ENCODE measurements at regions not wholly inside any gene's neighbourhood (a gene's known extent, or its start where the extent isn't known, plus 50 kb on each side); places are given as distances from the start of the nearest gene placed in this dataset.

DNA sequence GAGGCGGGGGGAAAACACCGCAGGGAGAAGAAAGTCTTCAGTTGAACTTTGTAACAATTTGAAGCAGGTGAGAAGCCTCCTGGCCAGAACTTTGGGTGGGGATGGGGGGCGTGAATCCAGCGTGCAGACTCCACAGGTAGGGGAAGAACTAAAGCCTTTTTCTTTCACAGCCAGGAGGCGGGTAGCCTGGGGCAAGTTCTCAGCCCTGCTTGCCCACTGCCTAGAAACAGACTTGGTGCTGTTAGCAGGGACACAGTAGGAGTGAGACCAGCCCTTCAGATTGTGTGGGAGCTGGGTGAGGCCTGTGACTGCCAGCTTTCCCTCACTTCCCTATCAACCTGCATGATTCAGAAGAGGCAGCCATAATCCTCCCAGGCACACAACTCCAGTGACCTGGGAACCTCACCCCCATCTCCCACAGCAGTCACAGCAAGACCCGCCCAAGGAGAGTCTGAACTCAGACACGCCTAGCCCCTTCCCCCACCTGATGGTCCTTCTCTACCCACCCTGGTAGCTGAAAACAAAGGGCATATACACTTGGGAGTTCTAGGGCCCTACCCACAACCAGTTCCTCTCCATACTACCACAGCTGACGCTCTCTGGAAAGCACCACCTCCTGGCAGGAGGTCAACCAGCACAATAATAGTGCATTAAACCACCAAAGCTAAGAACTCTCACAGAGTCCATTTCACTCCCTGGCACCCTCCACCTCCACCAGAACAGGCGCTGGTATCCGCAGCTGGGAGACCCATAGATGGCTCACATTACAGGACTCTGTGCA lies 83.5 kb upstream of the CDC42BPA start:
- H3K4me3 ChIP-seq (ENCODE audit: low read length): no peak overlapping the region
- peaks cover 13% of the 10 kb centered on the region for H3K4me1 ChIP-seq (ENCODE audit: control insufficient read depth, insufficient read depth, low read length)
- H3K9me3 ChIP-seq (ENCODE audit: control insufficient read depth, low read length): no peaks in the 10 kb centered on the region
- no peaks in the 10 kb centered on the region for H3K36me3 ChIP-seq (ENCODE audit: control insufficient read depth, insufficient read depth, low read length)
- no peaks in the 10 kb centered on the region for H3K27me3 ChIP-seq (ENCODE audit: control insufficient read depth, insufficient read depth, low read length)
- H3K9ac ChIP-seq (ENCODE audit: low read length): no peak overlapping the region

DNA sequence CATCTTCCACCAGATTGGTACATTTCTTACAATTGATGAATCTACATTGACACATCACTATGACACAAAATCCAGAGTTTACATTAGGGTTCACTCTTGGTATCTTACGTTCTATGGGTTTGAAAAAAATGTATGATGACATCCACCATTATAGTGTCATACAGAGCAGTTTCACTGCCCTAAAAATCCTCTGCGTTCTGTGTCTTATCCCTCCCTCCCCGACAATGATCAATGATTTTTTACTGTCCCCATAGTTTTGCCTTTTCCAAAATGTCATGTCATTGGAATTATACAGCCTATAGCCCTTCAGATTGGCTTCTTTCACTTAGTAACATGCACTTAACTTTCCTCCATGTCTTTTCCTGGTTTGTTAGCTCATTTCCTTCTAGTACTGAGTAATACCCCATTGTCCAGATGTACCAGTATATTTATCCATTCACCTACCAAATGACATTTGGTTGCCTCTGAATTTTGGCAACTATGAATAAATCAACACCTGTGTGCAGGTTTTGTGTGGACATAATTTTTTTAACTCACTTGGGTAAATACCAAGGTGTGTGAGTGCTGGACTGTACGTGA lies 80.9 kb upstream of the CDC42BPA start:
- no peaks in the 10 kb centered on the region for H3K27me3 ChIP-seq (ENCODE audit: control insufficient read depth, insufficient read depth, low read length)
- no peaks in the 10 kb centered on the region for H3K36me3 ChIP-seq (ENCODE audit: control insufficient read depth, insufficient read depth, low read length)
- no peaks in the 10 kb centered on the region for H3K9me3 ChIP-seq (ENCODE audit: control insufficient read depth, low read length)
- H3K4me3 ChIP-seq (ENCODE audit: low read length): no peak overlapping the region
- no peak overlapping the region for H3K9ac ChIP-seq (ENCODE audit: low read length)
- peaks cover 19% of the 10 kb centered on the region for H3K4me1 ChIP-seq (ENCODE audit: control insufficient read depth, insufficient read depth, low read length)

- H3K4me3 ChIP-seq (ENCODE audit: low read length): no peak overlapping the region
- H3K9ac ChIP-seq (ENCODE audit: low read length): no peak overlapping the region
- H3K4me1 ChIP-seq (ENCODE audit: control insufficient read depth, insufficient read depth, low read length): peaks cover 19% of the 10 kb centered on the region
- no peaks in the 10 kb centered on the region for H3K9me3 ChIP-seq (ENCODE audit: control insufficient read depth, low read length)
- H3K27me3 ChIP-seq (ENCODE audit: control insufficient read depth, insufficient read depth, low read length): no peaks in the 10 kb centered on the region
- no peaks in the 10 kb centered on the region for H3K36me3 ChIP-seq (ENCODE audit: control insufficient read depth, insufficient read depth, low read length)
Measured at GRCh38 chr1:227397354-227397978, 79.2 kb upstream of the CDC42BPA start.

DNA sequence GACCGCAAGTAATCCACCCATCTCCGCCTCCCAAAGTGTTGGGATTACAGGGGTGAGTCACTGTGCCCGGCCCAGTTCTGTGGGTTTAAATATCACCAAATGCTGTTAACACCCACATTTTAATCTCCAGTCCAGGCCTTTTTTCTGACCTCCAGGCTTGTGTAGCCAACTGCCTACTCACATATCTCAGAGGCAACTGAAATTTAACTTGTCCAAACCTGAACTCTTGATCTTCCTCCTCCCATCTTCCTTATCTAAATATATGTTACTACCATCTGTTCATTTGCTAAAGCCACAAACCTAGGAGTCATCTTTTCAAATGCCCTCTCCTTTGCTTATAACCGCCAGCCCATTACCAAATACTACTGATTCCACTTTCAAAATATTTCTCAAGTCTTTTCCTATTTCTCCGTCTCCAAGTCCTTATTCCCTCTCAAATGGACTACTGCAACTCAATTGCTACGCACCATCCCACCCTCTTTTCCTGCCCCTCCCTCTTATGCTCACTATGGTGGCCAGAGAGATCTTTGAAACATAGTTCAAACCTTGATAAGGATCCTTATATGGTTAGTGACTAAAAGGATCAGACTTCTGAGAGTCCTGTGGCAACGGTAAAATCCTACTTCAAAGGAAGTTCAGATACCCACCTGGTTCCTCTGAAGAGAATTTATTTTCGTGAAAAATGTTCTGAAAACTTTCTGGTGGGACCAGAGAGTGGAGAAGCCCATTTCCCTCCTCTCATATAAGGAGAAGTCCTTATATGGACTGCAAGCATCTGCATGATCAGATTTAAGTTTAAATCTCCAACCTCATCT lies 78.5 kb upstream of the CDC42BPA start:
- no peaks in the 10 kb centered on the region for H3K27me3 ChIP-seq (ENCODE audit: control insufficient read depth, insufficient read depth, low read length)
- H3K9ac ChIP-seq (ENCODE audit: low read length): no peak overlapping the region
- H3K36me3 ChIP-seq (ENCODE audit: control insufficient read depth, insufficient read depth, low read length): no peaks in the 10 kb centered on the region
- no peaks in the 10 kb centered on the region for H3K9me3 ChIP-seq (ENCODE audit: control insufficient read depth, low read length)
- H3K4me3 ChIP-seq (ENCODE audit: low read length): no peak overlapping the region
- peaks cover 18% of the 10 kb centered on the region for H3K4me1 ChIP-seq (ENCODE audit: control insufficient read depth, insufficient read depth, low read length)

DNA sequence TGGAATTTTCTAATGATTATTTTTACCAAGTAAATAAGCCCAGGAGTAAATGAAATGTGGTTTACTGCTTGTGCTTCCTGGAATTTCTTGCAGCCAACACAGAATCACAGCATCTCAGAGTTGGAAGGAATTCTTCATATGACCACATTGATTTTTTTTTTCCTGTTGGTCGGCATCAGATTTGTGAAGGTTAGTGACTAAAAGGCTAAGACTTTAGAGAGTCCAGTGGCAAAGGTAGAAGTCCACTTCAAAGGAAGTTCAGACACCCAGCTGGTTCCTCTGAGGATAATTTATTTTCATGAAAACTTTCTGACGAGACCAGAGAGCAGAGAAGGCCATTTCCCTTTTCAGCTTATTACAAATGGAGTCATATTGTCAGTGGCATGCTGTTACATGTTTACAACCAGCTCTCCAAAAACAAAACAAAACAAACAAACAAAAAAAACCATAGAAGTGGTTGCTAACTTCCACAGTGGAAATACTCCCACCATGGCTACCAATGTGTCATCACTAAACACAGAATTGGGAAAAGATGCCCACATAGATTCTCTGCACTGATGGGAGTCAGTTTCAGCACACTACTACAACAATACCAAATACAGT lies 77.2 kb upstream of the CDC42BPA start:
- H3K27me3 ChIP-seq (ENCODE audit: control insufficient read depth, insufficient read depth, low read length): no peaks in the 10 kb centered on the region
- no peak overlapping the region for H3K9ac ChIP-seq (ENCODE audit: low read length)
- H3K4me3 ChIP-seq (ENCODE audit: low read length): no peak overlapping the region
- peaks cover 14% of the 10 kb centered on the region for H3K4me1 ChIP-seq (ENCODE audit: control insufficient read depth, insufficient read depth, low read length)
- H3K9me3 ChIP-seq (ENCODE audit: control insufficient read depth, low read length): no peaks in the 10 kb centered on the region
- no peaks in the 10 kb centered on the region for H3K36me3 ChIP-seq (ENCODE audit: control insufficient read depth, insufficient read depth, low read length)

- no peaks in the 10 kb centered on the region for H3K27me3 ChIP-seq (ENCODE audit: control insufficient read depth, insufficient read depth, low read length)
- no peak overlapping the region for H3K4me3 ChIP-seq (ENCODE audit: low read length)
- no peaks in the 10 kb centered on the region for H3K9me3 ChIP-seq (ENCODE audit: control insufficient read depth, low read length)
- no peaks in the 10 kb centered on the region for H3K36me3 ChIP-seq (ENCODE audit: control insufficient read depth, insufficient read depth, low read length)
- no peak overlapping the region for H3K9ac ChIP-seq (ENCODE audit: low read length)
- peaks cover 14% of the 10 kb centered on the region for H3K4me1 ChIP-seq (ENCODE audit: control insufficient read depth, insufficient read depth, low read length)
Measured at GRCh38 chr1:227392984-227393764, 74.9 kb upstream of the CDC42BPA start.

GRCh38 chr1:227391879-227392278 lies 73.6 kb upstream of the CDC42BPA start:
- H3K36me3 ChIP-seq (ENCODE audit: control insufficient read depth, insufficient read depth, low read length): no peaks in the 10 kb centered on the region
- no peaks in the 10 kb centered on the region for H3K9me3 ChIP-seq (ENCODE audit: control insufficient read depth, low read length)
- H3K9ac ChIP-seq (ENCODE audit: low read length): no peak overlapping the region
- H3K4me1 ChIP-seq (ENCODE audit: control insufficient read depth, insufficient read depth, low read length): peaks cover 12% of the 10 kb centered on the region
- no peaks in the 10 kb centered on the region for H3K27me3 ChIP-seq (ENCODE audit: control insufficient read depth, insufficient read depth, low read length)
- H3K4me3 ChIP-seq (ENCODE audit: low read length): no peak overlapping the region

GRCh38 chr1:227391211-227391610 lies 72.9 kb upstream of the CDC42BPA start:
- Histone ChIP-seq H3K4me3 (ENCODE audit: low read length) (no peak overlapping the region), H3K9ac (ENCODE audit: low read length) (no peak overlapping the region), H3K27me3 (ENCODE audit: control insufficient read depth, insufficient read depth, low read length) (no peaks in the 10 kb centered on the region), H3K4me1 (ENCODE audit: control insufficient read depth, insufficient read depth, low read length) (peaks cover 5% of the 10 kb centered on the region), H3K9me3 (ENCODE audit: control insufficient read depth, low read length) (no peaks in the 10 kb centered on the region), H3K36me3 (ENCODE audit: control insufficient read depth, insufficient read depth, low read length) (no peaks in the 10 kb centered on the region)

DNA sequence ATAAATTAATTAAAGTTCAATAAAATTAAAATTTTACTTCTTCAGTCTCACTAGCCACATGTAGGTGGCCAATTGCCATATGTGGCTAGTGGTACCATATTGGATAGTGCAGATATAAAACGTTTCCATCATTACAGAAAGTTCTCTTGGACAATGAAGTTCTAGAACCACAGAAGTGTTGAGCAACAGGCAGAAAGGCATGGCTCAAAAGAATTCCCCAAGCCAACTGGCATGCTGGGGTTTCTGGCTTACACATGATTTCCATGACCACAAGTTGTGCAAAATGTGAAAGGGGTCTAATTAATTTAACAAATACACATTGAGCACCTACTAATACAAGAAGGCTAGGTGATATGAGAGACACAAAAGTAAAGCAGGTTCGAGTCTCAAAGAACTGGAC lies 72.2 kb upstream of the CDC42BPA start:
- Histone ChIP-seq H3K9me3 (ENCODE audit: control insufficient read depth, low read length) (no peaks in the 10 kb centered on the region), H3K4me3 (ENCODE audit: low read length) (no peak overlapping the region), H3K9ac (ENCODE audit: low read length) (no peak overlapping the region), H3K27me3 (ENCODE audit: control insufficient read depth, insufficient read depth, low read length) (no peaks in the 10 kb centered on the region), H3K36me3 (ENCODE audit: control insufficient read depth, insufficient read depth, low read length) (no peaks in the 10 kb centered on the region), H3K4me1 (ENCODE audit: control insufficient read depth, insufficient read depth, low read length) (peaks cover 5% of the 10 kb centered on the region)

GRCh38 chr1:227388214-227389168 lies 70.2 kb upstream of the CDC42BPA start:
- Histone ChIP-seq H3K4me1 (ENCODE audit: control insufficient read depth, insufficient read depth, low read length) (peaks cover 5% of the 10 kb centered on the region), H3K9me3 (ENCODE audit: control insufficient read depth, low read length) (no peaks in the 10 kb centered on the region), H3K27me3 (ENCODE audit: control insufficient read depth, insufficient read depth, low read length) (no peaks in the 10 kb centered on the region), H3K36me3 (ENCODE audit: control insufficient read depth, insufficient read depth, low read length) (no peaks in the 10 kb centered on the region), H3K9ac (ENCODE audit: low read length) (no peak overlapping the region), H3K4me3 (ENCODE audit: low read length) (no peak overlapping the region)
